ENCODE measurements at regions not wholly inside any gene's neighbourhood (a gene's known extent, or its start where the extent isn't known, plus 50 kb on each side); places are given as distances from the start of the nearest gene placed in this dataset.
"Not testable (repeated sequence)": the region's sequence is repeated elsewhere in the genome, so short reads cannot be mapped to it uniquely, and the experiment has no call there.

- no peak for DNase-seq
Measured at GRCh38 chr3:83251490-83251889, 1490.0 kb upstream of the GBE1 start.

- DNase-seq = no peak
Measured at GRCh38 chr3:83250613-83251012, 1489.2 kb upstream of the GBE1 start.

- DNase-seq = no peak
Measured at GRCh38 chr3:83248454-83248853, 1487.0 kb upstream of the GBE1 start.

GRCh38 chr3:83235180-83235814 is 1473.9 kb upstream of the GBE1 start:
- DNase-seq = no peak

GRCh38 chr3:83233715-83234114 is 1472.3 kb upstream of the GBE1 start:
- no peak for DNase-seq

GRCh38 chr3:83230841-83231240 is 1469.4 kb upstream of the GBE1 start:
- no peak for DNase-seq

GRCh38 chr3:83230376-83230775 is 1468.9 kb upstream of the GBE1 start:
- DNase-seq = no peak

GRCh38 chr3:83226751-83227150 is 1465.3 kb upstream of the GBE1 start:
- no peak for DNase-seq

- no peak for DNase-seq
Measured at GRCh38 chr3:83224101-83224868, 1462.8 kb upstream of the GBE1 start.

GRCh38 chr3:83218383-83219200 is 1457.1 kb upstream of the GBE1 start:
- no peak for DNase-seq

GRCh38 chr3:83217595-83218118 is 1456.2 kb upstream of the GBE1 start:
- DNase-seq = not testable (repeated sequence)

GRCh38 chr3:83216919-83217594 is 1455.6 kb upstream of the GBE1 start:
- DNase-seq = no peak

- DNase-seq = no peak
Measured at GRCh38 chr3:83195243-83195642, 1433.8 kb upstream of the GBE1 start.

GRCh38 chr3:83193526-83193925 is 1432.1 kb upstream of the GBE1 start:
- no peak for DNase-seq

GRCh38 chr3:83189634-83190033 is 1428.2 kb upstream of the GBE1 start:
- DNase-seq = no peak

GRCh38 chr3:83169473-83169872 is 1408.0 kb upstream of the GBE1 start:
- DNase-seq = no peak

GRCh38 chr3:83150896-83151295 is 1389.5 kb upstream of the GBE1 start:
- no peak for DNase-seq

- DNase-seq = no peak
Measured at GRCh38 chr3:83140983-83141382, 1379.5 kb upstream of the GBE1 start.

GRCh38 chr3:83131236-83131635 is 1369.8 kb upstream of the GBE1 start:
- DNase-seq = no peak

GRCh38 chr3:83122774-83123350 is 1361.4 kb upstream of the GBE1 start:
- no peak for DNase-seq

GRCh38 chr3:83093222-83093572 is 1331.8 kb upstream of the GBE1 start:
- no peak for DNase-seq

- DNase-seq = no peak
Measured at GRCh38 chr3:83092521-83093221, 1331.2 kb upstream of the GBE1 start.

All from suppressor macrophage treated with lipopolysaccharide for 1 hour (primary cell).